ENCODE measurements at regions not wholly inside any gene's neighbourhood (a gene's known extent, or its start where the extent isn't known, plus 50 kb on each side); places are given as distances from the start of the nearest gene placed in this dataset.

DNA sequence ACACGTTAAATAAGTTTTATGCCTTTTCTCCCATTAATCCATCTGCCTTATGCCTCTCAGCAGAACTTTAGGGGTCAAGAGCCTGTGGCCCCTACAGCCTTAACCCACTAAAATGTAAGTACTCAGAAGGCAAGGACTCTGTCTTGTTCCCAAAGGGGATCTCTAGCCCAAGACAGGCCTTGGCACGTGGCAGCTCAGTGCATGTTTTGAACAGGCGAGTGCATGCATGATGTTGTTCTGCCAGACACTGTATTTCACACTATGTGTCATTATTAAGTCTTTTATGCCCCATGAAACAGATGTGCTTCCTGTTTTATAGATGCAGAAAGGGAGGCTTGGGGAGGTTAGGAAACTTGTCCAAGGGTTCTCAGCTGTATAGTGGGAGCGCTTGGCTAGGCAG is 102.8 kb downstream of the ETS2 start:
- Mint-ChIP-seq H3K4me1 (peaks cover 37 to 44% of the 10 kb centered on the region in 2 experiments), H3K27ac (no peak overlapping the region), H3K27me3 (ENCODE audit: low read depth) (peaks cover 27% of the 10 kb centered on the region), H3K4me3 (no peak overlapping the region), H3K9me3 (no peaks in the 10 kb centered on the region), H3K36me3 (ENCODE audit: insufficient read depth in 1 of 3, low read depth in 3 of 3) (peaks cover 0 to 5% (median 0%) of the 10 kb centered on the region in 3 experiments; a peak in 2 of 7 replicates)
- H2BK15ac ChIP-seq (ENCODE audit: low read depth, low read length), result no peak overlapping the region
- H3K56ac ChIP-seq (ENCODE audit: insufficient read length, low read depth, low read length), result no peak overlapping the region
- no peak overlapping the region for H2BK120ac ChIP-seq (ENCODE audit: low read depth, low read length, poor library complexity, severe bottlenecking)
- no peak overlapping the region for H4K8ac ChIP-seq (replicated peaks; ENCODE audit: insufficient read length, low read depth, low read length)
- H3K27me3 ChIP-seq (ENCODE audit: insufficient read depth, low read length), result no peaks in the 10 kb centered on the region
- H2AK5ac ChIP-seq (ENCODE audit: insufficient read length, low read length), result no peak overlapping the region
- H3K18ac ChIP-seq (ENCODE audit: insufficient read length, low read depth, low read length), result no peak overlapping the region
- H2BK20ac ChIP-seq (ENCODE audit: low read depth, low read length, poor library complexity, severe bottlenecking), result no peak overlapping the region
- no peak overlapping the region for H3K14ac ChIP-seq (ENCODE audit: insufficient read depth, low read length)
- H3K79me1 ChIP-seq (ENCODE audit: insufficient read depth, low read depth, low read length, poor library complexity, severe bottlenecking), result no peaks in the 10 kb centered on the region
- H4K20me1 ChIP-seq (ENCODE audit: control insufficient read depth, insufficient read depth, insufficient read length), result no peaks in the 10 kb centered on the region
- no peak overlapping the region for H2BK5ac ChIP-seq (ENCODE audit: insufficient read length, low read length)
- DNase-seq, result no peak
- H3K23me2 ChIP-seq (ENCODE audit: insufficient read length, low read depth, low read length, poor library complexity, severe bottlenecking), result peaks cover 7% of the 10 kb centered on the region
- H2BK12ac ChIP-seq (ENCODE audit: insufficient read length, low read depth, low read length), result no peak overlapping the region
- H3T11ph ChIP-seq (ENCODE audit: low read length), result no peak overlapping the region
- no peaks in the 10 kb centered on the region for H3K9me3 ChIP-seq (ENCODE audit: control insufficient read depth, low read depth, low read length)
- H2AFZ ChIP-seq (ENCODE audit: low read length), result no peak overlapping the region
- WGBS (ENCODE audit: extremely low coverage, insufficient read length, low lambda C conversion rate), result no CpG with 5 or more reads among the region's 4 CpGs
- TF ChIP-seq, protein P1, sequence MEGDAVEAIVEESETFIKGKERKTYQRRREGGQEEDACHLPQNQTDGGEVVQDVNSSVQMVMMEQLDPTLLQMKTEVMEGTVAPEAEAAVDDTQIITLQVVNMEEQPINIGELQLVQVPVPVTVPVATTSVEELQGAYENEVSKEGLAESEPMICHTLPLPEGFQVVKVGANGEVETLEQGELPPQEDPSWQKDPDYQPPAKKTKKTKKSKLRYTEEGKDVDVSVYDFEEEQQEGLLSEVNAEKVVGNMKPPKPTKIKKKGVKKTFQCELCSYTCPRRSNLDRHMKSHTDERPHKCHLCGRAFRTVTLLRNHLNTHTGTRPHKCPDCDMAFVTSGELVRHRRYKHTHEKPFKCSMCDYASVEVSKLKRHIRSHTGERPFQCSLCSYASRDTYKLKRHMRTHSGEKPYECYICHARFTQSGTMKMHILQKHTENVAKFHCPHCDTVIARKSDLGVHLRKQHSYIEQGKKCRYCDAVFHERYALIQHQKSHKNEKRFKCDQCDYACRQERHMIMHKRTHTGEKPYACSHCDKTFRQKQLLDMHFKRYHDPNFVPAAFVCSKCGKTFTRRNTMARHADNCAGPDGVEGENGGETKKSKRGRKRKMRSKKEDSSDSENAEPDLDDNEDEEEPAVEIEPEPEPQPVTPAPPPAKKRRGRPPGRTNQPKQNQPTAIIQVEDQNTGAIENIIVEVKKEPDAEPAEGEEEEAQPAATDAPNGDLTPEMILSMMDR (conservative IDR thresholded peaks at IDR 0.05), result no peak
- no peak overlapping the region for H3K4ac ChIP-seq (ENCODE audit: low read depth, low read length)
- H3K4me2 ChIP-seq (ENCODE audit: insufficient read depth, insufficient read length, low read length), result no peak overlapping the region
- H3K23ac ChIP-seq (ENCODE audit: insufficient read length, low read depth, low read length), result no peak overlapping the region
- no peak overlapping the region for H3K27ac ChIP-seq (ENCODE audit: insufficient read length, low read depth, low read length)
- no peak overlapping the region for H4K5ac ChIP-seq (ENCODE audit: insufficient read length, low read depth, low read length)
- H3K4me1 ChIP-seq (ENCODE audit: insufficient read depth, low read length), result peaks cover 2% of the 10 kb centered on the region; the same call in 1 of the 2 replicates
- no peaks in the 10 kb centered on the region for H3K79me2 ChIP-seq (ENCODE audit: insufficient read depth, low read length)
- H4K91ac ChIP-seq (ENCODE audit: insufficient read length, low read depth, low read length), result no peak overlapping the region
- H3K9ac ChIP-seq (ENCODE audit: extremely low read depth, insufficient read length, low read length), result no peak overlapping the region
